K562 (cell line): ENCODE measurements at regions not wholly inside any gene's neighbourhood (a gene's known extent, or its start where the extent isn't known, plus 50 kb on each side); places are given as distances from the start of the nearest gene placed in this dataset.
A peak's percentile ranks its signal among the peaks of the same experiment; 100 is the strongest.

Experiments
- ATAC-seq: fragments of 200-7000 bp; cut with Tn5 transposase; 3 replicates; pipeline ENCODE4 v1.9.1; 2020; ENCODE audit warnings: moderate library complexity
- BruUV-seq: library from RNA; stranded (reverse); fragments of 400-500 nt; replicated peaks from 2 replicates; lab custom pipeline; 2021; lab: Mats Ljungman, UMichigan
- CTCF ChIA-PET: fragments of 300-600 bp; formaldehyde crosslinking; extraction: SDS; loops from one replicate; lab custom pipeline; 2021; ENCODE audit warnings: low intra/inter-chr PET ratio; lab: Yijun Ruan, JAX
- POLR2A ChIA-PET: fragments of 300-600, 350-650 bp; sonication (Branson Sonifier 250); formaldehyde crosslinking; extraction: SDS; loops from one replicate; lab custom pipeline; 2021; ENCODE audit warnings: antibody characterized with exemption, inconsistent platforms; lab: Yijun Ruan, JAX
- DNase-seq, 4 experiments: peaks; one replicate each; pipeline versions ENCODE4 v3.0.0 to v3.0.0-alpha.2; 2011 to 2018; ENCODE audit warnings: low spot score in 3 of 4, mixed read lengths in 3 of 4; ENCODE audit errors: extremely low read depth in 1 of 4
- FAIRE-seq: peaks from 2 replicates; lab custom pipeline; 2011; peaks lifted over from hg19 to GRCh38; lab: Jason Lieb, UNC
- H2AFZ ChIP-seq: 2 replicates; pipeline ENCODE4 v1.6.0; 2011; ENCODE audit warnings: low read depth, low read length, control low read depth, inconsistent platforms
- H3K27ac ChIP-seq: fragments of 200-600 bp; 3 replicates; pipeline ENCODE4 v1.8.0; 2011; ENCODE audit warnings: low read depth, mild to moderate bottlenecking, control low read depth, inconsistent platforms, low read length, moderate library complexity, mixed read lengths; ENCODE audit errors: extremely low read depth
- H3K27me3 ChIP-seq, 2 experiments: fragments of 300-600 bp in 1 of 2; 2 replicates in 1 of 2; 3 replicates in 1 of 2; pipeline versions ENCODE4 v1.6.0 to v1.8.0; 2011; ENCODE audit warnings: inconsistent platforms in 2 of 2, low read length in 2 of 2, mild to moderate bottlenecking in 1 of 2, mixed read lengths in 1 of 2, moderate library complexity in 1 of 2; ENCODE audit not compliant: control insufficient read depth in 2 of 2, insufficient read depth in 2 of 2
- H3K36me3 ChIP-seq: fragments of 300-600 bp; 3 replicates; pipeline ENCODE4 v1.8.0; 2011; ENCODE audit warnings: mild to moderate bottlenecking, low read length, inconsistent platforms; ENCODE audit not compliant: control insufficient read depth, insufficient read depth
- H3K4me1 ChIP-seq, 2 experiments: fragments of 200-600 bp in 1 of 2; replicated peaks in 1 of 2; 2 replicates in 1 of 2; 3 replicates in 1 of 2; pipeline versions ENCODE4 v1.5.1 to v1.8.0; 2011; ENCODE audit warnings: inconsistent platforms in 2 of 2, low read length in 2 of 2, mild to moderate bottlenecking in 1 of 2, mixed read lengths in 1 of 2, moderate library complexity in 1 of 2; ENCODE audit not compliant: control insufficient read depth in 2 of 2, insufficient read depth in 2 of 2
- H3K4me2 ChIP-seq: 2 replicates; pipeline ENCODE4 v1.6.1; 2011; ENCODE audit warnings: low read length, control low read depth, inconsistent platforms, mixed read lengths; ENCODE audit not compliant: insufficient read depth
- H3K4me3 ChIP-seq: fragments of 200-600 bp; sonication (generic), shearing (Covaris generic); 2 replicates; pipeline ENCODE4 v1.5.1; 2016; ENCODE audit warnings: control low read depth, inconsistent platforms
- H3K79me2 ChIP-seq: fragments of 200-600 bp; 3 replicates; pipeline ENCODE4 v1.8.0; 2011; ENCODE audit warnings: low read length, inconsistent platforms; ENCODE audit not compliant: control insufficient read depth, insufficient read depth
- H3K9ac ChIP-seq, 2 experiments: 2 replicates each; pipeline versions ENCODE4 v1.6.0 to v1.6.1; 2011; ENCODE audit warnings: low read depth in 2 of 2, low read length in 2 of 2, control low read depth in 1 of 2, inconsistent platforms in 1 of 2, mild to moderate bottlenecking in 1 of 2, mixed read lengths in 1 of 2; ENCODE audit not compliant: insufficient read depth in 1 of 2
- H3K9me1 ChIP-seq: one replicate; pipeline ENCODE4 v1.6.0; 2011; ENCODE audit warnings: inconsistent platforms, mild to moderate bottlenecking, low read length, moderate library complexity; ENCODE audit not compliant: control insufficient read depth, insufficient read depth
- H3K9me3 ChIP-seq: replicated peaks from 2 replicates; pipeline ENCODE4 v1.5.1; 2011; ENCODE audit warnings: low read depth, low read length, inconsistent platforms; ENCODE audit not compliant: control insufficient read depth, insufficient read depth
- H4K20me1 ChIP-seq: replicated peaks from 2 replicates; pipeline ENCODE4 v1.6.1; 2011; ENCODE audit warnings: low read length, inconsistent platforms, mixed read lengths; ENCODE audit not compliant: control insufficient read depth, insufficient read depth
- ELK1 ChIP-seq: sonication (generic); formaldehyde crosslinking; IDR thresholded peaks from 2 replicates; pipeline ENCODE4 v1.8.1; 2022; ENCODE audit warnings: missing genetic modification reagents
- MBD1 ChIP-seq: fragments of 250-450 bp; sonication (Bioruptor Pico); IDR thresholded peaks from 2 replicates; pipeline ENCODE4 v1.8.0; 2022; ENCODE audit warnings: inconsistent platforms
- SRSF1 ChIP-seq: fragments of 200-400 bp; formaldehyde crosslinking; IDR thresholded peaks from 2 replicates; pipeline ENCODE4 v1.6.1; 2017; ENCODE audit warnings: mild to moderate bottlenecking, low read depth, low read length, moderate library complexity
- WGBS: fragments of 100-300 bp; shearing (Covaris generic); methylation state at CpG from one replicate; pipeline ENCODE4 v1.1.6; 2016; ENCODE audit warnings: low coverage, mixed read lengths; ENCODE audit not compliant: insufficient coverage; ENCODE audit errors: missing lambda C conversion rate; 5-methylcytosine and 5-hydroxymethylcytosine counted together
- in situ Hi-C: fragments of 300-500 bp; cut with MboI; formaldehyde crosslinking; loops from 4 replicates; pipeline ENCODE4 v1.15.0; 2018; ENCODE audit warnings: inconsistent platforms, mixed read lengths
- intact Hi-C: fragments of 100-400 bp; cut with micrococcal nuclease; formaldehyde crosslinking; loops from 2 replicates; pipeline ENCODE4 v1.14.2; 2022

GRCh38 chr1:184272175-184272866 lies 114.5 kb upstream of the C1orf21 start:
- Histone ChIP-seq H3K9ac (no peak overlapping the region), H3K4me1 (no peaks in the 10 kb centered on the region), H3K4me2 (no peak overlapping the region), H3K36me3 (no peaks in the 10 kb centered on the region), H3K4me3 (no peak overlapping the region), H3K79me2 (no peaks in the 10 kb centered on the region), H4K20me1 (no peaks in the 10 kb centered on the region), H3K9me3 (no peaks in the 10 kb centered on the region), H2AFZ (no peak overlapping the region), H3K27ac (no peak overlapping the region), H3K27me3 (no peaks in the 10 kb centered on the region; a peak in 1 of 5 replicates), H3K9me1 (no peaks in the 10 kb centered on the region)
- no peak for DNase-seq
- no peak for ATAC-seq
- in situ Hi-C loops (no loop called here), intact Hi-C loops (no loop called here)
- no TSS peak for BruUV-seq
- ChIA-PET CTCF (interaction anchor here (0.7 kb wide), 1 partner anchor 85 kb away, joined by 3 read pairs; no protein-coding TSS in a partner anchor), POLR2A (interaction anchor here (0.6 to 0.7 kb wide), 2 partner anchors 37 to 42 kb away, joined by 3 to 4 read pairs; no protein-coding TSS in a partner anchor)
- TF ChIP-seq MBD1 (CRISPR knock-in tag) (no peak), ELK1 (CRISPR knock-in tag) (no peak), SRSF1 (no peak)
- 4% methylated on average over 5 of the region's 5 CpGs for WGBS
- peak; percentile 11 for FAIRE-seq
